AG09319 (cell line): ENCODE measurements at regions not wholly inside any gene's neighbourhood (a gene's known extent, or its start where the extent isn't known, plus 50 kb on each side); places are given as distances from the start of the nearest gene placed in this dataset.

Experiments used
- DNase-seq: peaks from one replicate; pipeline ENCODE4 v3.0.0-alpha.2; 2010; ENCODE audit warnings: low read depth; ENCODE audit errors: extremely low read depth
- TF ChIP-seq, protein P1 (sequence below): IDR thresholded peaks from 2 replicates; pipeline ENCODE4 v1.5.1; 2011; ENCODE audit warnings: low read depth, mild to moderate bottlenecking, inconsistent platforms, low read length, moderate library complexity

DNA sequence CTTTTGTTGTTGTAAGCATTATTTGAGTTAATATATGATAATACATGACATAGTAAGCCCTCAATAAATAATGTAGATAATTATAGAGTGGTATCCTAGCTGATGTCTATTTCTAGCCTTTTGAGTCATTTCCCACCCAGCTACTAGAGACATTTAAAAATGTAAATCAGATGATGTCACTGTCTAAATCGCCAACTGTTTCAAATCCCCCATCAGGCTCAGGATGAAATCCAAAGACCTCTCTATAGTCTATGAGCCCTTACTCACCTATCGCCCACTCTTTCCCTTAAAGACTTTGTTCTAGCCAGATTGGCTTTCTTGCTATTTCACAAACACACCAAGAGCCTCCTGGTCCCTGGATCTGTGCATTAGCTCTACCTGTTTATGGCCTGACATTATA lies 135.4 kb upstream of the PLET1 start:
- TF ChIP-seq, protein P1, sequence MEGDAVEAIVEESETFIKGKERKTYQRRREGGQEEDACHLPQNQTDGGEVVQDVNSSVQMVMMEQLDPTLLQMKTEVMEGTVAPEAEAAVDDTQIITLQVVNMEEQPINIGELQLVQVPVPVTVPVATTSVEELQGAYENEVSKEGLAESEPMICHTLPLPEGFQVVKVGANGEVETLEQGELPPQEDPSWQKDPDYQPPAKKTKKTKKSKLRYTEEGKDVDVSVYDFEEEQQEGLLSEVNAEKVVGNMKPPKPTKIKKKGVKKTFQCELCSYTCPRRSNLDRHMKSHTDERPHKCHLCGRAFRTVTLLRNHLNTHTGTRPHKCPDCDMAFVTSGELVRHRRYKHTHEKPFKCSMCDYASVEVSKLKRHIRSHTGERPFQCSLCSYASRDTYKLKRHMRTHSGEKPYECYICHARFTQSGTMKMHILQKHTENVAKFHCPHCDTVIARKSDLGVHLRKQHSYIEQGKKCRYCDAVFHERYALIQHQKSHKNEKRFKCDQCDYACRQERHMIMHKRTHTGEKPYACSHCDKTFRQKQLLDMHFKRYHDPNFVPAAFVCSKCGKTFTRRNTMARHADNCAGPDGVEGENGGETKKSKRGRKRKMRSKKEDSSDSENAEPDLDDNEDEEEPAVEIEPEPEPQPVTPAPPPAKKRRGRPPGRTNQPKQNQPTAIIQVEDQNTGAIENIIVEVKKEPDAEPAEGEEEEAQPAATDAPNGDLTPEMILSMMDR: no peak
- DNase-seq: no peak

DNA sequence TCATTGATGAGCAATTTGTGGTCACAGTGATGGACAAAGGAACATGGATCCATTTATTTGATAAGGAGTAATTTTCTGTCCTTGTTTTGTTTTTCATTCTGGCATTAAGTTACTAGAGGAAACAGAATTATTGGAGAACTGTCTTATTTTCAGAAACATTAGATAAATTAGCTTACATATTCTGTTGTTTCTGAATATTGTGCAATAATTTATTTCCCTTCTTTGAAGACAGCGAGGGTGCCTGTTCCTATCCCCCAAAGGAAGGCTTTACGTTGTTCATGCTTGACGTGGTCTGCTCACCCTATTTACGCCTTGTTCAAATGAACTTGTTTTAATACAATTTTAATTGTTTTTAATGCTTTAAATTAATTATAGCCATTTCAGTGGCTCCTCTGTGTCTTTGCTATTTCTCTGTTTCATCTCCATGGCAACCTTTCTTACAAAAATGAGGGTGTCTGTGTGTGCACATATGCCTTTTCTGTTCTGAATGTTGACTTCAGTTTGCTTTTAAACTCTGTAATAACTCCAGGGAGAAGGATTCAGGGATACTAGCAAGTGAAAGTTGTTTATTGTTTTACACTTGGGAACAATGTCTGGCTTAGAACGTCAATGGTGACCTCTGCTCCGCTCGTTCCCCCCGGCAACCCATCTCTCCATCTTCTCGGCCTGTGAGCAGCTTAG lies 138.3 kb upstream of the PLET1 start:
- DNase-seq: no peak
- TF ChIP-seq, protein P1: no peak

DNA sequence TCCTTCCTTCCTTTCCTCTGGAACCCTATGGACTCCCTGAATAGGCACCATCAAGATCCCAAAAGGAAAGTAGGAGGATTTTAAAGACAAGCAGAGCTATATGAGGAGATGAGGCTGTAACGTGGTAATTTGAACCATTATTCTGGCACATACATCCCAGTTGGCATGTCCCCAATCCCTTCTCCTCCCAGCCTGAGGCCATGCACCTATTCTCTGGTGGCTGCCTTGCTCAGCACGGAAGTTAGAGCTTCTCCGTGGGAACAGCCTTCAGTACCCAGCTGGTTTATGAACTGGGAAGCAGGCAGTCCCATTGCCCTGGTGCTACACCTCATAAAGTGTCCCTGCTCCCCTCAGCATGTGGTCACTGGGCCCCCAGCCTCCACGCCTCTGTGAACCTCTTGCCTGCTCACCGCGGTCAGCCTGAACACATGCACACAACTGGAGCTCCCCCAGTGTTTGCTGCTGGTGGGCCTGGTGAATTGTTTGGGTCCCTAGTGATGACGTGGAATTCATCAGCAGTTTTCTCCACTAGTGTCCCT lies 139.9 kb upstream of the PLET1 start:
- DNase-seq: no peak
- TF ChIP-seq, protein P1: no peak

DNA sequence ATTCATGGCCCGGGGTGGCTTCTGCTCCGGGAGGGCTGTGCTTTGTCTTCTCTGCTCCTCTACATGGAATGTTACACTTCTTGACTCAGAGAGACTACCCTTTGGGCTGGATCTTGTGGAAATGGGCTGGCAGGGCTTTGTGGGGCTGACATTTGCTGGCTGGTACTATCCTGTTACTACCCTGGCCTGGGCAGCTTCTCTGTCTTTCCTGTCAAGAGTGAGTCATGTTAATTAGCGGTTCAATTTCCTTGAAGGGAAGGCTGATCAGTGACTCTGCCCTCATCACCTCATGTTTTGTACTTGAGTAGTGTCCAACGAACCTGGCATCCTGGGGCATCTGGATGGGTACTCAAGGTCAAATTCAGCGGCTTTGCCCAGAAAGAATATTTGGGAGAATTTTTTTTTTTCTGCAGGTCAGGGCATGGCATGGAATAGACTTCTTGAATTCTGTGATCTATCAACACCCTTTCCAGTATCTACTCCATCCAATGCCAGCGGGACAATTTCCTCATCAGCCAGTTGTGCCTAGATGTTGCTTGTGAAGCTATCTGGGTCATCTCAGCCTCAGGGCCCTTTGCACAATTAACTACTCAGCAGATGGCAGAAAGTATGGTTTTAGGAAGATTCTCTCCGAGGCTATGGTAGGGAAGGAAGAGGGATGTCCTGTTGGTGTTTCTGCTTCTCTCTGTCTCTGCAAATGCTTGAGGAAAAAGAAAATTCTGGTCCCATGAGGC lies 140.5 kb upstream of the PLET1 start:
- no peak for DNase-seq
- TF ChIP-seq, protein P1: no peak

DNA sequence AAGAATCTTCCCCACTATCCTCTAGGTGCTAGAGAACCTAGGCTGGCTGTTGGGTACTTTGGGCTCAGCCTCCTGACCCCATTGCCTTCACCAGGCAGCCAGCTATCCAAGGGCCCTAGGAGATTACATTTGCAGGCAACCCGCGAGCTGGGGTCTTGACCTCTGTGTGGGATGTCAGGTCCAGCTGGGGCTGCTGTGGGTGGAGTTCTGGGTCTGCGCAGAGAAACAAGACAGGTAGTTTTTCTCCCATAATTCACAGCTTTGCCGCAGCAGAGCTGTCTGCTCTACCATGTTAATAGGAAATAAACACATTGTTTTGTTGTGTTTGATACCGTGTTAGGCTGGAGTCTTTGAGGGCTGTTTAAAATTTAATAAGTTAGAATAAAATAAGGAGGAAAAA lies 142.8 kb upstream of the PLET1 start:
- DNase-seq: no peak
- TF ChIP-seq, protein P1: no peak

DNA sequence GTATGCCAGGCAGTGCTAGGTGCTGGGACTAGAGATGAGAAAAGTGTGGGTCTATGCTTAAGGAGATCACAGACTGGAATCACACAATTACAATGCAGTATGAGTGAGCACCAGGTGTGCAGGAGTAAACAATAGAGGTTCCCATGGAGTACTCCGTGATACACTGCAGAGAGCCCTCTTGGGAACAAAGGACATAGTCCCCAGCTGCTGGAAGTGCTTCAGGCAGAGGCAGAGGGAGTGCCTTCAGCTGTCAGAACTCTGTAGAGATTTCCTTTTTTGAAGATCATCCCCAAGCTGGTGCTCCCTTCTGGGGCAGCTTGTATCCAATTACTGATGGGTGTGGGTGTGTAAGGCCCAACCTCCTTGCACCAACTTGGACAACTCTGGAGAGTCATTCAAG lies 143.5 kb upstream of the PLET1 start:
- DNase-seq: no peak

More for the DNA sequence above, 143.5 kb upstream of the PLET1 start:
- TF ChIP-seq, protein P1: no peak
